Smooth muscle cell (in vitro differentiated cells): ENCODE measurements at regions not wholly inside any gene's neighbourhood (a gene's known extent, or its start where the extent isn't known, plus 50 kb on each side); places are given as distances from the start of the nearest gene placed in this dataset.

ENCODE experiments used
- DNase-seq: peaks from one replicate; lab custom pipeline; 2025; ENCODE audit not compliant: unreplicated experiment; lab: John Stamatoyannopoulos, UW
- H2AFZ ChIP-seq: fragments of 200-600 bp; sonication (generic); 2 replicates; pipeline ENCODE4 v1.6.0; 2016; ENCODE audit warnings: antibody characterized with exemption, low read depth, mild to moderate bottlenecking
- H3F3A ChIP-seq: fragments of 200-600 bp; sonication (generic); 2 replicates; pipeline ENCODE4 v1.6.0; 2017; ENCODE audit warnings: antibody characterized with exemption, low read depth
- H3K27ac ChIP-seq: fragments of 200-600 bp; sonication (generic); 2 replicates; pipeline ENCODE4 v1.5.1; 2016; ENCODE audit warnings: low read depth, mild to moderate bottlenecking
- H3K27me3 ChIP-seq: fragments of 200-600 bp; sonication (generic); 2 replicates; pipeline ENCODE4 v1.6.1; 2016; ENCODE audit warnings: low read depth, mild to moderate bottlenecking
- H3K36me3 ChIP-seq: fragments of 200-600 bp; sonication (generic); 2 replicates; pipeline ENCODE4 v1.5.1; 2016; ENCODE audit warnings: low read depth
- H3K4me1 ChIP-seq: fragments of 200-600 bp; sonication (generic); 2 replicates; pipeline ENCODE4 v1.5.1; 2016; ENCODE audit warnings: low read depth
- H3K4me2 ChIP-seq: fragments of 200-600 bp; sonication (generic); 2 replicates; pipeline ENCODE4 v1.6.0; 2016; ENCODE audit warnings: mild to moderate bottlenecking
- H3K4me3 ChIP-seq: fragments of 200-600 bp; sonication (generic); 2 replicates; pipeline ENCODE4 v1.5.1; 2016; ENCODE audit warnings: mild to moderate bottlenecking
- H3K79me2 ChIP-seq: fragments of 200-600 bp; sonication (generic); 2 replicates; pipeline ENCODE4 v1.6.0; 2016; ENCODE audit warnings: low read depth, mild to moderate bottlenecking
- H3K9ac ChIP-seq: fragments of 200-600 bp; sonication (generic); 2 replicates; pipeline ENCODE4 v1.6.0; 2016; ENCODE audit warnings: low read depth
- H3K9me3 ChIP-seq: fragments of 200-600 bp; sonication (generic); replicated peaks from 2 replicates; pipeline ENCODE4 v1.5.1; 2016; ENCODE audit warnings: low read depth
- H4K20me1 ChIP-seq: fragments of 200-600 bp; sonication (generic); 2 replicates; pipeline ENCODE4 v1.6.0; 2016; ENCODE audit warnings: low read depth
- CTCF ChIP-seq: fragments of 200-600 bp; sonication (generic); IDR thresholded peaks from 2 replicates; pipeline ENCODE4 v1.5.1; 2017; ENCODE audit warnings: borderline replicate concordance, mild to moderate bottlenecking, antibody characterized with exemption; ENCODE audit not compliant: insufficient read depth, poor library complexity, severe bottlenecking
- WGBS: methylation state at CpG from one replicate; pipeline ENCODE4 v1.1.7; 2016; ENCODE audit warnings: low lambda C conversion rate; 5-methylcytosine and 5-hydroxymethylcytosine counted together

- H3K79me2 ChIP-seq, result no peaks in the 10 kb centered on the region
- no peak overlapping the region for H3K9ac ChIP-seq
- no peak for DNase-seq
- no peaks in the 10 kb centered on the region for H3F3A ChIP-seq
- no peak overlapping the region for H3K4me3 ChIP-seq
- 94% methylated on average over 21 of the region's 21 CpGs for WGBS
- no peak overlapping the region for H3K27ac ChIP-seq
- no peaks in the 10 kb centered on the region for H3K9me3 ChIP-seq
- H2AFZ ChIP-seq, result no peak overlapping the region
- no peaks in the 10 kb centered on the region for H3K27me3 ChIP-seq
- no peaks in the 10 kb centered on the region for H4K20me1 ChIP-seq
- no peaks in the 10 kb centered on the region for H3K4me1 ChIP-seq
- no peak overlapping the region for H3K4me2 ChIP-seq
- no peak for TF ChIP-seq CTCF
- no peaks in the 10 kb centered on the region for H3K36me3 ChIP-seq
Measured at GRCh38 chr6:170164271-170164900, 126.5 kb downstream of the DLL1 start.

GRCh38 chr6:170163405-170164170 lies 127.3 kb downstream of the DLL1 start:
- H3K4me2 ChIP-seq, result no peak overlapping the region
- no peaks in the 10 kb centered on the region for H3K79me2 ChIP-seq
- H3K27ac ChIP-seq, result no peak overlapping the region
- H3K4me3 ChIP-seq, result no peak overlapping the region
- H3K4me1 ChIP-seq, result no peaks in the 10 kb centered on the region
- no peak overlapping the region for H2AFZ ChIP-seq
- WGBS, result 97% methylated on average over 27 of the region's 27 CpGs
- H3K9me3 ChIP-seq, result no peaks in the 10 kb centered on the region
- H3K27me3 ChIP-seq, result no peaks in the 10 kb centered on the region
- no peaks in the 10 kb centered on the region for H4K20me1 ChIP-seq
- no peaks in the 10 kb centered on the region for H3F3A ChIP-seq
- no peak overlapping the region for H3K9ac ChIP-seq
- no peaks in the 10 kb centered on the region for H3K36me3 ChIP-seq
- no peak for DNase-seq
- no peak for TF ChIP-seq CTCF

- 91% methylated on average over 19 of the region's 19 CpGs for WGBS
- DNase-seq, result no peak
- no peak for TF ChIP-seq CTCF
- no peaks in the 10 kb centered on the region for H3K9me3 ChIP-seq
- no peaks in the 10 kb centered on the region for H3F3A ChIP-seq
- H3K9ac ChIP-seq, result no peak overlapping the region
- no peak overlapping the region for H3K4me3 ChIP-seq
- H3K4me1 ChIP-seq, result no peaks in the 10 kb centered on the region
- no peaks in the 10 kb centered on the region for H3K27me3 ChIP-seq
- no peak overlapping the region for H3K27ac ChIP-seq
- H3K4me2 ChIP-seq, result no peak overlapping the region
- no peaks in the 10 kb centered on the region for H4K20me1 ChIP-seq
- H2AFZ ChIP-seq, result no peak overlapping the region
- no peaks in the 10 kb centered on the region for H3K79me2 ChIP-seq
- no peaks in the 10 kb centered on the region for H3K36me3 ChIP-seq
Measured at GRCh38 chr6:170162775-170163404, 128.0 kb downstream of the DLL1 start.
